ENCODE measurements at regions not wholly inside any gene's neighbourhood (a gene's known extent, or its start where the extent isn't known, plus 50 kb on each side); places are given as distances from the start of the nearest gene placed in this dataset.

DNA sequence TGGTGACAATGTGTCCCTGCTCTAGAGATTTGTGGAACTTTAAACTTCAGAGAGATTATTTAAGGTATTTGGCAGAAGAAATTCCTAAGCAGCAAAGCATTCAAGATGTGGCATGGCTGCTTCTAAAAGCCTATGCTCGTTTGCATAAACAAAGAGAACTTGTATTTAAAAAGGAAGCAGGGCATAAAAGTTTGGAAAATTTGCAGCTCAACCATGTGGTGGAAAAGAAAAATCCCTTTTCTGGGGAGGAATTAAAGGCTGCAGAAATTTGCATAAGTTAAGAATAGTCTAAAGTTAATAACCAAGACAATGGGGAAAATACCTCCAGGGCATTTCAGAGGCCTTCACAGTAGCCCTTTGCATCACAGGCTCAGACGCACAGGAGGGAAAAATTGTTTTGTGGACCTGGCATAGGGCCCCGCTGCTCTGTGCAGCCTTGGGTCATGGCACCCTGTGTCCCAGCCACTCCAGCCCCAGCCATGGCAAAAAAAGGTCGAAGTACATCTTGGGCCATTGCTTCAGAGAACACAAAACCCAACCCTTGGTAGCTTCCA lies 1109.1 kb downstream of the OTOL1 start:
- no peaks in the 10 kb centered on the region for H3K79me1 ChIP-seq (ENCODE audit: insufficient read depth, low read depth, low read length, poor library complexity, severe bottlenecking)
- no peak overlapping the region for H3K4me2 ChIP-seq (ENCODE audit: insufficient read depth, insufficient read length, low read length)
- Mint-ChIP-seq H3K4me3 (no peak overlapping the region), H3K27me3 (ENCODE audit: low read depth) (no peaks in the 10 kb centered on the region), H3K4me1 (peaks cover 16 to 20% of the 10 kb centered on the region in 2 experiments), H3K9me3 (peaks cover 22 to 51% of the 10 kb centered on the region in 2 experiments), H3K36me3 (ENCODE audit: insufficient read depth in 1 of 3, low read depth in 3 of 3) (peaks cover 30 to 54% (median 47%) of the 10 kb centered on the region in 3 experiments), H3K27ac (peak overlapping the region in 1 of 3 experiments; percentile 9; a peak in 1 of 7 replicates)
- no peak overlapping the region for H4K5ac ChIP-seq (ENCODE audit: insufficient read length, low read depth, low read length)
- no peaks in the 10 kb centered on the region for H3K4me1 ChIP-seq (ENCODE audit: insufficient read depth, low read length)
- H3K79me2 ChIP-seq (ENCODE audit: insufficient read depth, low read length), result no peaks in the 10 kb centered on the region
- no peak overlapping the region for H3K27ac ChIP-seq (ENCODE audit: insufficient read length, low read depth, low read length)
- H4K8ac ChIP-seq (replicated peaks; ENCODE audit: insufficient read length, low read depth, low read length), result no peak overlapping the region
- H2BK12ac ChIP-seq (ENCODE audit: insufficient read length, low read depth, low read length), result no peak overlapping the region
- DNase-seq, result no peak
- H3K18ac ChIP-seq (ENCODE audit: insufficient read length, low read depth, low read length), result no peak overlapping the region
- TF ChIP-seq, protein P1, sequence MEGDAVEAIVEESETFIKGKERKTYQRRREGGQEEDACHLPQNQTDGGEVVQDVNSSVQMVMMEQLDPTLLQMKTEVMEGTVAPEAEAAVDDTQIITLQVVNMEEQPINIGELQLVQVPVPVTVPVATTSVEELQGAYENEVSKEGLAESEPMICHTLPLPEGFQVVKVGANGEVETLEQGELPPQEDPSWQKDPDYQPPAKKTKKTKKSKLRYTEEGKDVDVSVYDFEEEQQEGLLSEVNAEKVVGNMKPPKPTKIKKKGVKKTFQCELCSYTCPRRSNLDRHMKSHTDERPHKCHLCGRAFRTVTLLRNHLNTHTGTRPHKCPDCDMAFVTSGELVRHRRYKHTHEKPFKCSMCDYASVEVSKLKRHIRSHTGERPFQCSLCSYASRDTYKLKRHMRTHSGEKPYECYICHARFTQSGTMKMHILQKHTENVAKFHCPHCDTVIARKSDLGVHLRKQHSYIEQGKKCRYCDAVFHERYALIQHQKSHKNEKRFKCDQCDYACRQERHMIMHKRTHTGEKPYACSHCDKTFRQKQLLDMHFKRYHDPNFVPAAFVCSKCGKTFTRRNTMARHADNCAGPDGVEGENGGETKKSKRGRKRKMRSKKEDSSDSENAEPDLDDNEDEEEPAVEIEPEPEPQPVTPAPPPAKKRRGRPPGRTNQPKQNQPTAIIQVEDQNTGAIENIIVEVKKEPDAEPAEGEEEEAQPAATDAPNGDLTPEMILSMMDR (conservative IDR thresholded peaks at IDR 0.05), result no peak
- no peak overlapping the region for H3K56ac ChIP-seq (ENCODE audit: insufficient read length, low read depth, low read length)
- H4K91ac ChIP-seq (ENCODE audit: insufficient read length, low read depth, low read length), result no peak overlapping the region
- no peak overlapping the region for H2BK15ac ChIP-seq (ENCODE audit: low read depth, low read length)
- no peak overlapping the region for H3K14ac ChIP-seq (ENCODE audit: insufficient read depth, low read length)
- H3K9me3 ChIP-seq (ENCODE audit: control insufficient read depth, low read depth, low read length), result peaks cover 7% of the 10 kb centered on the region
- H2AK5ac ChIP-seq (ENCODE audit: insufficient read length, low read length), result no peak overlapping the region
- no peaks in the 10 kb centered on the region for H4K20me1 ChIP-seq (ENCODE audit: control insufficient read depth, insufficient read depth, insufficient read length)
- H3K23me2 ChIP-seq (ENCODE audit: insufficient read length, low read depth, low read length, poor library complexity, severe bottlenecking), result no peaks in the 10 kb centered on the region
- H3K27me3 ChIP-seq (ENCODE audit: insufficient read depth, low read length), result no peaks in the 10 kb centered on the region
- no peak overlapping the region for H3K23ac ChIP-seq (ENCODE audit: insufficient read length, low read depth, low read length)
- no peak overlapping the region for H2BK5ac ChIP-seq (ENCODE audit: insufficient read length, low read length)
- H3K9ac ChIP-seq (ENCODE audit: extremely low read depth, insufficient read length, low read length), result no peak overlapping the region
- H3K4ac ChIP-seq (ENCODE audit: low read depth, low read length), result no peak overlapping the region
- no peak overlapping the region for H2BK120ac ChIP-seq (ENCODE audit: low read depth, low read length, poor library complexity, severe bottlenecking)
- WGBS (ENCODE audit: extremely low coverage, insufficient read length, low lambda C conversion rate), result no CpG with 5 or more reads among the region's 4 CpGs
- H3T11ph ChIP-seq (ENCODE audit: low read length), result no peak overlapping the region
- no peak overlapping the region for H2BK20ac ChIP-seq (ENCODE audit: low read depth, low read length, poor library complexity, severe bottlenecking)
- no peak overlapping the region for H2AFZ ChIP-seq (ENCODE audit: low read length)

Data from H9 (cell line).